ENCODE measurements at regions not wholly inside any gene's neighbourhood (a gene's known extent, or its start where the extent isn't known, plus 50 kb on each side); places are given as distances from the start of the nearest gene placed in this dataset.
"Not testable (repeated sequence)": the region's sequence is repeated elsewhere in the genome, so short reads cannot be mapped to it uniquely, and the experiment has no call there.

DNA sequence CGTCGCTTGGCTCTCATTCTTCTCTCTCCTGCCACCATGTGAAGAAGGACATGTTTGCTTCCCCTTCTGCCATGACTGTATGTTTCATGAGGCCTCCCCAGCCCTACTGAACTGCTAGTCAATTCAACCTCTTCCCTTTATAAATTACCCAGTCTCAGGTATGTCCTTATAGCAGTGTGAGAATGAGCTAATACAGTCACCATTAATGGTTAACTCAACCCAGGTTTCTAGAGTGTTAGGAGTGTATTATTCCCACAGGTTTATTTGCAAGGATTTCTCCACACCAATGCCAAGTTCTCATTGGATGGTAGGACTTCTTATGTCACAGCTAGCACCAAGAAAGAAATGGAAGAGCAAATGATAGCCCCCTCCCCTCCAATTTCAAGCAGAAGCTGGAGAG lies 71.9 kb downstream of the DYNAP start:
- in situ Hi-C loops (cut with MboI; ENCODE audit: low sequenced_read_pairs, unreplicated experiment) = no loop called here
- TF ChIP-seq, protein P1, sequence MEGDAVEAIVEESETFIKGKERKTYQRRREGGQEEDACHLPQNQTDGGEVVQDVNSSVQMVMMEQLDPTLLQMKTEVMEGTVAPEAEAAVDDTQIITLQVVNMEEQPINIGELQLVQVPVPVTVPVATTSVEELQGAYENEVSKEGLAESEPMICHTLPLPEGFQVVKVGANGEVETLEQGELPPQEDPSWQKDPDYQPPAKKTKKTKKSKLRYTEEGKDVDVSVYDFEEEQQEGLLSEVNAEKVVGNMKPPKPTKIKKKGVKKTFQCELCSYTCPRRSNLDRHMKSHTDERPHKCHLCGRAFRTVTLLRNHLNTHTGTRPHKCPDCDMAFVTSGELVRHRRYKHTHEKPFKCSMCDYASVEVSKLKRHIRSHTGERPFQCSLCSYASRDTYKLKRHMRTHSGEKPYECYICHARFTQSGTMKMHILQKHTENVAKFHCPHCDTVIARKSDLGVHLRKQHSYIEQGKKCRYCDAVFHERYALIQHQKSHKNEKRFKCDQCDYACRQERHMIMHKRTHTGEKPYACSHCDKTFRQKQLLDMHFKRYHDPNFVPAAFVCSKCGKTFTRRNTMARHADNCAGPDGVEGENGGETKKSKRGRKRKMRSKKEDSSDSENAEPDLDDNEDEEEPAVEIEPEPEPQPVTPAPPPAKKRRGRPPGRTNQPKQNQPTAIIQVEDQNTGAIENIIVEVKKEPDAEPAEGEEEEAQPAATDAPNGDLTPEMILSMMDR (IDR thresholded peaks at IDR 0.05; ENCODE audit: borderline replicate concordance, control extremely low read depth, extremely low read depth, insufficient read depth, missing control alignments) = no peak
- no peak for DNase-seq (ENCODE audit: low spot score)

DNA sequence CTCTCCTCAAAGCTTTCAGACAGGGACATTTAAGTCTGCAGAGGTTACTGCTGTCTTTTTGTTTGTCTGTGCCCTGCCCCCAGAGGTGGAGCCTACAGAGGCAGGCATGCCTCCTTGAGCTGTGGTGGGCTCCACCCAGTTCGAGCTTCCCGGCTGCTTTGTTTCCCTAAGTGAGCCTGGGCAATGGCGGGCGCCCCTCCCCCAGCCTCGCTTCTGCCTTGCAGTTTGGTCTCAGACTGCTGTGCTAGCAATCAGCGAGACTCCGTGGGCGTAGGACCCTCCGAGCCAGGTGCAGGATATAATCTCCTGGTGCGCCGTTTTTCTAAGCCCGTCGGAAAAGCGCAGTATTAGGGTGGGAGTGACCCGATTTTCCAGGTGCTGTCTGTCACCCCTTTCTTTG lies 78.7 kb downstream of the DYNAP start:
- DNase-seq (ENCODE audit: low spot score); in situ Hi-C loops (cut with MboI; ENCODE audit: low sequenced_read_pairs, unreplicated experiment): not testable (repeated sequence)

DNA sequence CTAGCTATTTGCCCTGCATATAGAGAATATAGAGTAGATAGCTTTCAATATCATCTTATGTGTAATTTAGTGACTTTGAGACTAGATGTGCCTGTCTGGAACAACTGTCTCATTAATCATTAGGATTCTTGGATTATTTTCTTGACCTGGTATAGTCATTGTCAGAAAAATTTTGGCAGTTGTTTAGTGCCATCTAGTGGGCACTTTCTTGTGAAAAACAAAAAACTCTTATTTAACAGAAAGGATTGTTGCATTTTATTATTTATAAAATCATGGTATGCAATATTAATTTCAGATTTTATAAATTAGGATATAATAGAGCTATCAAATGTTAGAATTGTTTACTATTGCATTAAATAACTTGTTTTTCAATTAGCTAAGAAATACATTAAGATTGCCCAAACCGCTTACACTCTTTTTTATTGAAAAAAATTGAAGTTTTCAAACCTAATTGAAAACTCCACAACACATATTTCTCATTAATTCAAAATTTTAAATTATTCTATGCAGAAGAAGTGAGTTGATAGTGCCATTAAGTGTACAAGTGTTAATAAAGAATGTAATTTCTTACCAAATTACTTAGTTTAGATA lies 80.3 kb downstream of the DYNAP start:
- in situ Hi-C loops (cut with MboI; ENCODE audit: low sequenced_read_pairs, unreplicated experiment) = no loop called here
- peak; percentile 32 for DNase-seq (ENCODE audit: low spot score)

DNA sequence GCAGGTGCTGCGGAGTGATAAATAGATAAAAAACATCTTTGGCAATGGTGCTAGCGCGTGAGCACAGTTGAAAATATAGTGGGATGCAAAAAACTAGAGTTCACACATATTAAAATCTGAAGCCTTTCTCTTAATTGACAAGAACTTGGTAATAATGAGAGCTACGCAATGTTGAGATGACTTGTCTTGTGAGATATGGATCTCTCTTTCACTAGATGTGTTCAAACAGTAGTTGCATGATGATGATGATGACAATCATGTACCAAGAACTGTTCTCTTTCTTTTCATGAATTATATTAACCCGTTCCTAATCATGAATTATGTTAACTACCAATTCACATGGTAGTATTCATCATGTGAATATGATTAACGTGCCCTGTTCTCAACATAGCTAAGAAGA lies 81.1 kb downstream of the DYNAP start:
- TF ChIP-seq, protein P1 (IDR thresholded peaks at IDR 0.05; ENCODE audit: borderline replicate concordance, control extremely low read depth, extremely low read depth, insufficient read depth, missing control alignments) = no peak
- in situ Hi-C loops (cut with MboI; ENCODE audit: low sequenced_read_pairs, unreplicated experiment) = no loop called here
- DNase-seq (ENCODE audit: low spot score) = no peak

More for the DNA sequence above, 80.3 kb downstream of the DYNAP start:
- TF ChIP-seq, protein P1 (IDR thresholded peaks at IDR 0.05; ENCODE audit: borderline replicate concordance, control extremely low read depth, extremely low read depth, insufficient read depth, missing control alignments) = peak; percentile 38

DNA sequence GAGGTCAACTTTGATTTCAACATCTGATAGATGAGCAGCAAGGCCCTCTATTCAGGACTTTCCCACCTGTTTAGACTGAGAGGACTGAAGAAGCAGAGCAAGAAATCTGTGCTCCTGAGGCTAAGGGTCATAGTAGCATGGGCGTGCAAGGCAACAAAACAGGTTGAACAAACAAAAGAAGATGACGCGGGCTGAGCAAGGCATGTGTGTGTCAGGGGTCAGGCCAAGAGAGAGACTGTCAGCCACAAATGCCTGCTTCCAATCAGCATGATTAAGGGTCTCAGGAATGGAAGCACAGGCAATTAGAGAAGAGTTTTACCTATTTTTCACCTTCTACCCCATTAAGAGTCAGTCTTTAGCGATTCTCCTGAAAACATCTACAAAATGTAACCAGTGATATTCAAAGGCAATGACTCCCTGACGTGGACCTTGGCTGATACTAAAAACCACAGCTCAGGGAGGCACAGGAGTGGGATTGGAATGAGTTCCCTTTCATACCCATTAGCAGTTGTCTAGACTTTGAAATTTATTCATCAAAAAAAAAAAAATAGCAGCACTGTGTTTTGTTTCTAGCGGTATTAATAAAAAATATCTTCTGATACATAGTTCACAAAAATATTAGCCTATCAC lies 81.9 kb downstream of the DYNAP start:
- TF ChIP-seq, protein P1 (IDR thresholded peaks at IDR 0.05; ENCODE audit: borderline replicate concordance, control extremely low read depth, extremely low read depth, insufficient read depth, missing control alignments) = no peak
- in situ Hi-C loops (cut with MboI; ENCODE audit: low sequenced_read_pairs, unreplicated experiment) = no loop called here
- no peak for DNase-seq (ENCODE audit: low spot score)

DNA sequence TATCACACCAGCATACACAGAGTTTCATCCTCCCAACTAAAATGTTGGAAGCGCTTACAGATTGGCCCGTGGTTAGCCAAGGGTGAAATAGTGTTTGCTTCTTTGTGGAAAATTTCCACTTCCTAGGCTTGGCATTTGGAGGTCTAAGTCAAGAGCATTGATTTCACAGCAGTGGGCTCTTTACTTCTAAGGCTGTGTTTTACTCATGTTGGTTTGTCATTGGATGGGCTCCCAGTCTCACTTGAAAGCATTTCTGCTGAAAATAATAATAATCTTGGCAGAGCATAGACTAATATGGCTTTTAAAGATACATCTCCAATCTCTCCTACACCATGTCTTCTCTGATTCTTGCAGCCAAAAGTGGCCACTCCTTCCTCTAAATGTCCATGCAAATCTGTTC lies 82.9 kb downstream of the DYNAP start:
- DNase-seq (ENCODE audit: low spot score) = no peak
- in situ Hi-C loops (cut with MboI; ENCODE audit: low sequenced_read_pairs, unreplicated experiment) = no loop called here
- TF ChIP-seq, protein P1 (IDR thresholded peaks at IDR 0.05; ENCODE audit: borderline replicate concordance, control extremely low read depth, extremely low read depth, insufficient read depth, missing control alignments) = no peak

DNA sequence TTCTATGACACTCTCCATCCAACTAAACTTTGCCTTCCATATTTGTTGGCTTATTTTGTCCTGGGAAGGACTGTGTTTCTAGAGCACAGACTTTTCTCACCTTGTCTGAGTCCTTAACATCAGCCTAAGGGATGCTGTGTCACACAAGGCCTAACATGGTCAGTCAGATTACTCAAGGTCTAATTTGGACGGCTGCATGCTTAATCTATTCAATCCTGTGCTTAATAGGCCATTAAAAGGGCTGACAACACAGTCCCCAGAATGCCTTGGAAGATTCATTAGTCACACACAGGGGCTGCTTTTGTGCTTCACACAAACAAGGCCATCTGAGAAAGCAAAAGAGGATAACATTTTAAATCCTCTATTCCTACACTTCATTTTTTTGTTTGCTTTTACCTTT lies 84.0 kb downstream of the DYNAP start:
- in situ Hi-C loops (cut with MboI; ENCODE audit: low sequenced_read_pairs, unreplicated experiment) = no loop called here
- DNase-seq (ENCODE audit: low spot score) = no peak
- TF ChIP-seq, protein P1 (IDR thresholded peaks at IDR 0.05; ENCODE audit: borderline replicate concordance, control extremely low read depth, extremely low read depth, insufficient read depth, missing control alignments) = no peak
